Mammary epithelial cell (primary cell): ENCODE measurements at regions not wholly inside any gene's neighbourhood (a gene's known extent, or its start where the extent isn't known, plus 50 kb on each side); places are given as distances from the start of the nearest gene placed in this dataset.

Source experiments
- CTCF ChIP-seq, 2 donors: IDR thresholded peaks in 1 of 2; conservative IDR thresholded peaks in 1 of 2; 2 replicates each; pipeline ENCODE4 v1.5.1; 2011 to 2012; ENCODE audit warnings: inconsistent platforms in 2 of 2, low read length in 2 of 2, mild to moderate bottlenecking in 2 of 2, control low read depth in 1 of 2, low read depth in 1 of 2; ENCODE audit not compliant: insufficient read depth in 1 of 2; ENCODE audit errors: extremely low read depth in 1 of 2
- EZH2 ChIP-seq: IDR thresholded peaks from 2 replicates; pipeline ENCODE4 v1.6.1; 2012; ENCODE audit warnings: low read length, inconsistent platforms, borderline replicate concordance

DNA sequence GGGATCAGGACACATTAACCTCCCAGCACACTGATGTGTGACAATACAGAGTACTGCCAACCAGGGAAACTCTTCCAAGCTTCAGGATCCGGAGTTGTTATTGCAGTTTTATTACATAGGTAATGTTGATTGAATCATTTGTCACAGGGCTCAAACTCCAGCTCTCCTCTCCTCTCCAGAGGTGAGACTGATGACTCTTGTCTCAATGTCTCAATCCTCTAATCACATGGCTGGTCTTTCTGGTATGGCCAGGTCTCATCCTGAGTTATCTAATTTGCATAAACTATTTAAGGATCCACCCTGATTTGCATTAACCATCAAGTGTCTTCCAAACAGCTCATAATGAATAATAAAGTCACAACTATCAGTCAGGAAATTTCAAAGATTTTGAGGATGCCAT lies 522.6 kb upstream of the PCDH9 start:
- TF ChIP-seq CTCF (conservative IDR thresholded peaks at IDR 0.05 in 1 of 2, IDR thresholded peaks at IDR 0.05 in 1 of 2; ENCODE audit: extremely low read depth in 1 of 2, insufficient read depth in 1 of 2, low read depth in 1 of 2, low read length in 2 of 2) (no peak), EZH2 (no peak)
